OCI-LY3 (cell line): ENCODE measurements at regions not wholly inside any gene's neighbourhood (a gene's known extent, or its start where the extent isn't known, plus 50 kb on each side); places are given as distances from the start of the nearest gene placed in this dataset.

Experiments
- EZH2phosphoT487 ChIP-seq: fragments of 200-600 bp; shearing (Covaris generic); IDR thresholded peaks from 2 replicates; pipeline ENCODE4 v1.6.1; 2018; ENCODE audit warnings: antibody characterized with exemption, mixed run types, low read depth
- TF ChIP-seq, protein P1 (sequence below): fragments of 200-600, 300-600 bp; sonication (generic); IDR thresholded peaks from 2 replicates; pipeline ENCODE4 v1.5.1; 2014; ENCODE audit warnings: antibody characterized with exemption, low read length, low read depth

DNA sequence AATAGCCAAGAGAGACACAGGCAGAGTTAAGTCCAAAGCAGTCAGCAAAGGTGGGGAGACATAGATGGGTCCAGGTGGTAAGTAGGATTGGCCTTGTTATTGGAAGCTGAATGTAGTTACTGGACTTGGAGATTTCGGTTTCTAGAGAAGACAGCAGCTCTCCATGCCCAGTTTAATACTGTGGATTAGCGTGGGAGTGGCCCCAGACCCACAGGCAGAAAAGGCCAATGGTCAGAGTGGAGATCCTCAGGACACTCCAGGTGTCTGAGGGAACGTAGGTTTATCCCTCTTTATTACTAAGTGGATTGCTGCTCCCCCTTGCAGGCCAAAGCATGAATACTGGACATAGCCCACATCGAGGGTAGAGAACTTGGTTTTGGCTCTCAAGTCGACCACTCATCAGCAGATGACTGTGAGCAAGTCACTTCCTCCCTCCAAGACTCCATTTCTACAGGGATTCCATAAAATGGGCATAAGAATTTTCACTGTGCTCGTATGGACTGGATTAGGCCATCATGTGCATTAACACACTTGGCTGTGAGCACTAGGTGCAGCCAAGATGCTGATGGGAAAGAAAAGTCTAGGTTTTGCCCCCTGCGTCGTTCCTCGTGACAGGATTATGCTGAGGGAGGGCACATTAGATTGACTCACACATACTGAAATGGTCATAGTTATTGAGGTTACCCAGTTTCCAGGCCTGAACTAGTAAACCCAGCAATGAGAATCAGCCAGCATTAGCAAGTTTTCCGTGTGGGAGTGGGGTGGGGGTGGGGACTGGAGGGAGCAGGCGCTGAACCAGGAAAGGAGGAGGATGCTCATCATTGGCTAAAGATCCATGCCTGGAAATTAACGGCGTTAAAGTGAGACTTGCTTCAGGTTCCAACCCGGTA is 225.2 kb upstream of the TPRG1 start:
- TF ChIP-seq EZH2phosphoT487: no peak
- TF ChIP-seq, protein P1, sequence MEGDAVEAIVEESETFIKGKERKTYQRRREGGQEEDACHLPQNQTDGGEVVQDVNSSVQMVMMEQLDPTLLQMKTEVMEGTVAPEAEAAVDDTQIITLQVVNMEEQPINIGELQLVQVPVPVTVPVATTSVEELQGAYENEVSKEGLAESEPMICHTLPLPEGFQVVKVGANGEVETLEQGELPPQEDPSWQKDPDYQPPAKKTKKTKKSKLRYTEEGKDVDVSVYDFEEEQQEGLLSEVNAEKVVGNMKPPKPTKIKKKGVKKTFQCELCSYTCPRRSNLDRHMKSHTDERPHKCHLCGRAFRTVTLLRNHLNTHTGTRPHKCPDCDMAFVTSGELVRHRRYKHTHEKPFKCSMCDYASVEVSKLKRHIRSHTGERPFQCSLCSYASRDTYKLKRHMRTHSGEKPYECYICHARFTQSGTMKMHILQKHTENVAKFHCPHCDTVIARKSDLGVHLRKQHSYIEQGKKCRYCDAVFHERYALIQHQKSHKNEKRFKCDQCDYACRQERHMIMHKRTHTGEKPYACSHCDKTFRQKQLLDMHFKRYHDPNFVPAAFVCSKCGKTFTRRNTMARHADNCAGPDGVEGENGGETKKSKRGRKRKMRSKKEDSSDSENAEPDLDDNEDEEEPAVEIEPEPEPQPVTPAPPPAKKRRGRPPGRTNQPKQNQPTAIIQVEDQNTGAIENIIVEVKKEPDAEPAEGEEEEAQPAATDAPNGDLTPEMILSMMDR: no peak
